Epithelial cell of proximal tubule (primary cell): ENCODE measurements at regions not wholly inside any gene's neighbourhood (a gene's known extent, or its start where the extent isn't known, plus 50 kb on each side); places are given as distances from the start of the nearest gene placed in this dataset.

Experiments
- DNase-seq: peaks from one replicate; pipeline ENCODE4 v3.0.0-alpha.2; 2011; ENCODE audit warnings: low read depth
- H3K4me3 ChIP-seq: 2 replicates; pipeline ENCODE4 v1.5.1; 2011; ENCODE audit warnings: low read depth, mild to moderate bottlenecking, low read length
- TF ChIP-seq, protein P1 (sequence below): conservative IDR thresholded peaks from 2 replicates; pipeline ENCODE4 v1.5.1; 2012; ENCODE audit warnings: low read depth, mild to moderate bottlenecking, low read length

GRCh38 chr2:156019341-156019740, 313.2 kb downstream of the NR4A2 start:
- TF ChIP-seq, protein P1, sequence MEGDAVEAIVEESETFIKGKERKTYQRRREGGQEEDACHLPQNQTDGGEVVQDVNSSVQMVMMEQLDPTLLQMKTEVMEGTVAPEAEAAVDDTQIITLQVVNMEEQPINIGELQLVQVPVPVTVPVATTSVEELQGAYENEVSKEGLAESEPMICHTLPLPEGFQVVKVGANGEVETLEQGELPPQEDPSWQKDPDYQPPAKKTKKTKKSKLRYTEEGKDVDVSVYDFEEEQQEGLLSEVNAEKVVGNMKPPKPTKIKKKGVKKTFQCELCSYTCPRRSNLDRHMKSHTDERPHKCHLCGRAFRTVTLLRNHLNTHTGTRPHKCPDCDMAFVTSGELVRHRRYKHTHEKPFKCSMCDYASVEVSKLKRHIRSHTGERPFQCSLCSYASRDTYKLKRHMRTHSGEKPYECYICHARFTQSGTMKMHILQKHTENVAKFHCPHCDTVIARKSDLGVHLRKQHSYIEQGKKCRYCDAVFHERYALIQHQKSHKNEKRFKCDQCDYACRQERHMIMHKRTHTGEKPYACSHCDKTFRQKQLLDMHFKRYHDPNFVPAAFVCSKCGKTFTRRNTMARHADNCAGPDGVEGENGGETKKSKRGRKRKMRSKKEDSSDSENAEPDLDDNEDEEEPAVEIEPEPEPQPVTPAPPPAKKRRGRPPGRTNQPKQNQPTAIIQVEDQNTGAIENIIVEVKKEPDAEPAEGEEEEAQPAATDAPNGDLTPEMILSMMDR, result no peak
- no peak for DNase-seq
- H3K4me3 ChIP-seq, result no peak overlapping the region

DNA sequence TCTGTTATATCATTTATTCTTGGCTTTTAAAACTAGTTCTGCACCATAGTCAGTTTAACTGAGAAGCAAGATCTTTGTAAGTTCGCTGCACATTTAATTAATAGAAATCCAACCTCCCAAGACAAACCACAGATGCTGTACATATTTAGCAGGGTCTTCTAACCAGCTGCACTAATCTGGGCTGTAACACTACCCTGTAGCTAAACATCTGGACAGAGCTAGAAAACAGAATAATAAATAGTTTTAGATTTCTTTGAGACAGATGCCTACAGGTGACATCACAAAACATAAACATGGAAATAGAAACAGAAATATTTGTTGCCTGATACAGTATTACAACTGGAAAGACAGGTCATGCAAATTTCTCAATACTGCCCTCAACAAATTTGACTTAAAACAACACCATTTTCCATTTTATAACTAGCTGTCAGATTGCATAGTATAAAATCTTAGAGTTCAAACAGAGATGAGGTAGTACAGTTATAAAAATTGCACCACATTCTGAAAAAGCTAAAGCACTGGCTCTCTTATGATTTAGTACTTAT, 315.1 kb downstream of the NR4A2 start:
- TF ChIP-seq, protein P1, result no peak
- DNase-seq, result no peak
- no peak overlapping the region for H3K4me3 ChIP-seq

- TF ChIP-seq, protein P1, result no peak
- no peak for DNase-seq
- H3K4me3 ChIP-seq, result no peak overlapping the region
Observed at GRCh38 chr2:156009293-156009692, 323.2 kb downstream of the NR4A2 start.

DNA sequence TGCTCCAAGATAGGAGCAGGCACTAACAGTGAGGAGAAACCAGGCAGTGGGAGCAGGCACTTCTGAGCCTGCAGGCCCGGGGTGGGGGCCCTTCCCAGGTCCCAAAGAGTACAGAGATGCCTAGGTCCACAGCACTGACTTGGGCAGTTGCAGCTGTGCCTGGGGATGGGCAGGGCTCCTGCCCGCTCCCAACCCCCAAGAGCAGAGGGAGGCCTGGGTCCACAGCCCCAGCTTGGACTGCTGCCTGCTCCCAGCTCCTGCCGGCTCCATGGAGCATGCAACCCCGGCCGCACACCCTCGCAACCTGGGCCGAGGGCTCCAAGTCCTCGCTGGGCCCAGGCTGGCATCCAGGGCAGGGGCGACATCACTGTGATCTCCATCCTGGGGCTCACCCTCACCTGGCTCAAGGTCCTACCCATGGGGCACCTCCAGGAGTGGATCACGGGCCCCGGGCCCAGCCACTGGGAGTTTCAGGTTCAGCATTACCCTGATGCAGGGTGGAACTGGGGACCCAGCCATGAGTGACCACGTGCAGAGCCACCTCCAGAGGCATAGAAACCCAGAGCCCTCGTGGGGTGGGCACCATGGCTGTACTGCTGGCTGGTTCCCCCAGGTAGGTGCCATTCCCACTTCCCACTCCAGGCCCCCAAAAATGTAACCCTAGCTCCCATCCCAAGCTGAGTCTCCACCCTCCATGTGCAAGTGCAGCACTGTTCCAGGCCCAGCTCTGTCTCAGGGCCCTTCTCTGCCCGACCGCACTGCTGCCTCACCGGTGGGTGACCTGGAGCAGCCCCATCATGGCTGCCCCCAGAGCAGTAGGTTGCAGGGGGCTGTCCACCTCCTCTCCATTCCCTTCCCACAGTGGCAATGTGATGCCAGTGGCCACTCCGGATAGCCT, 325.6 kb downstream of the NR4A2 start:
- TF ChIP-seq, protein P1, result no peak
- no peak overlapping the region for H3K4me3 ChIP-seq
- DNase-seq, result no peak

DNA sequence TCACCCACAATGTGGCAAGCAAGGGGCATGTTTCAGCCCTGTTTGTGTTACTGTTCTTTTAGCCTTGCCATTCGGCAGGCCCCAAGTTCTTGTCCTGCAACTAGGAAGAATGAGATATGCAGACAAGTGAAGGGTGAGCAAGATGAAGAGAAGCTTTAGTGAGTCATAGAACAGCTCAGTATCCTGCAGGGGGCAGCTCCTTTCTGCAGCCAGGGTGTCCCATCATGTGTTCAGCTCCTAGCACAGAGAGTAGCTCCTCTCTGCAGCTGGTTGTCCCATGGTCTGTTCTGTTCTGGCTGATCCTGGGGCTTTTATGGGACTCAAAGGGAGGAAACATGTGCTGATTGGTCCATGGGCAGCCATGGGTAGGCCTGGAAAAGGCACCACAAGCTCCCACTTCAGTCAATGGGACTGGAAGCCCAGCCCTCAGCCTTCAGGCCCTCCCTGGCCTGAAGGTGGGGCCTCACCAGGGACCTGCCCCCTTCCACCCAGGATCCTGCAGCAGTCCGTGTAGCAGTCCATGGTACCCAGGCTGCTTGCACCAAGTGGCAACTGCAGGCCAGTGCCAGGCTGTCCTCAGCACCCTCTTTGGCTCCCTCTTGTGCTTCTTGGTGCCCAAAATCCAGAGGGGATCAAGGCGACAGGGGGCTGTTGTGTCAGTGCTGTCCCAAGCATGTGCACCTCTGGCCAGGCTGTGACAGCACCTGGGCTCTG, 326.4 kb downstream of the NR4A2 start:
- TF ChIP-seq, protein P1, result no peak
- DNase-seq, result no peak
- H3K4me3 ChIP-seq, result no peak overlapping the region

GRCh38 chr2:156005531-156005930, 327.0 kb downstream of the NR4A2 start:
- H3K4me3 ChIP-seq, result no peak overlapping the region
- DNase-seq, result no peak
- TF ChIP-seq, protein P1, result no peak
